ENCODE measurements at regions not wholly inside any gene's neighbourhood (a gene's known extent, or its start where the extent isn't known, plus 50 kb on each side); places are given as distances from the start of the nearest gene placed in this dataset.

GRCh38 chr3:89974903-89975519 is 867.6 kb downstream of the EPHA3 start:
- DNase-seq (ENCODE audit: extremely low read depth in 1 of 4, low spot score in 3 of 4) (no peak), ATAC-seq (no peak), FAIRE-seq (no peak)
- Histone ChIP-seq H2AFZ (ENCODE audit: low read depth, low read length) (no peak overlapping the region), H3K9me3 (replicated peaks; ENCODE audit: control insufficient read depth, insufficient read depth, low read depth, low read length) (no peaks in the 10 kb centered on the region), H3K4me1 (replicated peaks in 1 of 2; ENCODE audit: control insufficient read depth in 2 of 2, insufficient read depth in 2 of 2, low read length in 2 of 2) (no peaks in the 10 kb centered on the region), H3K79me2 (ENCODE audit: control insufficient read depth, insufficient read depth, low read length) (no peaks in the 10 kb centered on the region), H3K4me2 (ENCODE audit: insufficient read depth, low read length) (no peak overlapping the region), H3K9ac (ENCODE audit: insufficient read depth in 1 of 2, low read depth in 2 of 2, low read length in 2 of 2) (no peak overlapping the region), H3K4me3 (no peak overlapping the region), H3K9me1 (ENCODE audit: control insufficient read depth, insufficient read depth, low read length) (no peaks in the 10 kb centered on the region), H3K36me3 (ENCODE audit: control insufficient read depth, insufficient read depth, low read length) (no peaks in the 10 kb centered on the region), H4K20me1 (replicated peaks; ENCODE audit: control insufficient read depth, insufficient read depth, low read length) (no peaks in the 10 kb centered on the region), H3K27me3 (ENCODE audit: control insufficient read depth in 2 of 2, insufficient read depth in 2 of 2, low read length in 2 of 2) (no peaks in the 10 kb centered on the region), H3K27ac (ENCODE audit: extremely low read depth, low read depth, low read length) (no peak overlapping the region)
- no TSS peak for BruUV-seq (replicated peaks)
- WGBS (ENCODE audit: insufficient coverage, low coverage, missing lambda C conversion rate) = 0% methylated on average over 5 of the region's 5 CpGs
- intact Hi-C loops (cut with micrococcal nuclease) = no loop called here
- in situ Hi-C loops (cut with MboI) = no loop called here
- TF ChIP-seq CTCF (IDR thresholded peaks at IDR 0.05 in 2 of 3, conservative IDR thresholded peaks at IDR 0.05 in 1 of 3; ENCODE audit: insufficient read depth in 2 of 3, low read depth in 1 of 3, low read length in 3 of 3) (no peak), MLLT1 (IDR thresholded peaks at IDR 0.05) (no peak), YBX1 (IDR thresholded peaks at IDR 0.05) (no peak), PTRF (tag; IDR thresholded peaks at IDR 0.05) (no peak), ELF1 (tag; IDR thresholded peaks at IDR 0.05) (no peak), ZNF324 (CRISPR knock-in tag; IDR thresholded peaks at IDR 0.05) (no peak), TAF15 (IDR thresholded peaks at IDR 0.05; ENCODE audit: low read depth, low read length) (no peak), BRD4 (IDR thresholded peaks at IDR 0.05) (no peak), MBD1 (CRISPR knock-in tag; IDR thresholded peaks at IDR 0.05) (no peak), JUNB (CRISPR knock-in tag; conservative IDR thresholded peaks at IDR 0.05) (no peak), TAL1 (IDR thresholded peaks at IDR 0.05) (no peak), CHD2 (IDR thresholded peaks at IDR 0.05; ENCODE audit: low read depth, low read length) (no peak), RBM14 (IDR thresholded peaks at IDR 0.05; ENCODE audit: borderline replicate concordance, insufficient read depth, low read depth, low read length) (no peak), GATAD2A (IDR thresholded peaks at IDR 0.05) (no peak), CREBBP (IDR thresholded peaks at IDR 0.05; ENCODE audit: low read depth, low read length) (no peak), CBX8 (IDR thresholded peaks at IDR 0.05; ENCODE audit: borderline replicate concordance, extremely low read depth, low read depth, low read length, poor library complexity, severe bottlenecking) (no peak), SREBF1 (IDR thresholded peaks at IDR 0.05; ENCODE audit: borderline replicate concordance, low read depth, low read length) (no peak), ZBTB34 (CRISPR knock-in tag; IDR thresholded peaks at IDR 0.05) (no peak)
- ChIA-PET CTCF (ENCODE audit: low intra/inter-chr PET ratio) (no interaction called here), POLR2A (no interaction called here)
